Uterus (tissue), 2 donors: ENCODE measurements at regions not wholly inside any gene's neighbourhood (a gene's known extent, or its start where the extent isn't known, plus 50 kb on each side); places are given as distances from the start of the nearest gene placed in this dataset.
"Not testable (repeated sequence)": the region's sequence is repeated elsewhere in the genome, so short reads cannot be mapped to it uniquely, and the experiment has no call there.

Experiments used
- CTCF ChIP-seq, 4 experiments: fragments of 200-600 bp in 2 of 4; fragments of 450-650 bp in 2 of 4; sonication (generic) in 2 of 4; IDR thresholded peaks; one replicate each; pipeline ENCODE4 v1.5.1; 2016 to 2019; ENCODE audit warnings: antibody characterized with exemption in 4 of 4, mild to moderate bottlenecking in 2 of 4, moderate library complexity in 1 of 4
- POLR2A ChIP-seq, 2 donors: fragments of 450-650 bp; IDR thresholded peaks; one replicate each; pipeline ENCODE4 v1.6.1; 2016; ENCODE audit warnings: antibody characterized with exemption in 2 of 2, mild to moderate bottlenecking in 1 of 2, moderate library complexity in 1 of 2

GRCh38 chr2:87667027-87667426 lies 80.9 kb upstream of the PLGLB2 start:
- not testable (repeated sequence) for TF ChIP-seq CTCF, POLR2A (IDR thresholded peaks at IDR 0.05)
